ENCODE measurements at regions not wholly inside any gene's neighbourhood (a gene's known extent, or its start where the extent isn't known, plus 50 kb on each side); places are given as distances from the start of the nearest gene placed in this dataset.

DNA sequence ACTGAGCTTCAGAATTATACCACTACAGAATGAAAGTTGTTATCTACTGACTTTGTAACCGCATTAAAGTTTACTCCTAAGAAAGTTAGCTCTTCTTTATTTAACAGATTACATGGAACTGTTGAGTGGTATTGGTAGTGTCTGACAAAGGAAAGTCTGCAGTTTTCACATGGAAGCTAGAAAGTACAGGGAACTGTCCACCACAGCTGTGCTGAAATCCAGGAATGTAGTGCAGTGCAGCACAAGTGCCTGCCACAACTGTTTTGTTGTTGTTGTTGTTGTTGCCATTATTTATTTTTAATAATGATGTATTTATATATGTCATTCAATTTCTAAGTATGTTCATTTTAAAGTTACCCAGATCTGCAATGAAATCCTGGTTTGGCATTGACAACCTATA is 464.9 kb downstream of the TBC1D32 start:
- Histone ChIP-seq H3K9me3 (ENCODE audit: low read depth, low read length, poor library complexity, severe bottlenecking) (no peaks in the 10 kb centered on the region), H3K27me3 (replicated peaks; ENCODE audit: insufficient read depth, low read depth, low read length, poor library complexity) (no peaks in the 10 kb centered on the region), H3K4me3 (ENCODE audit: low read depth, low read length, poor library complexity, severe bottlenecking) (no peak overlapping the region), H3K27ac (ENCODE audit: low read depth, low read length, poor library complexity, severe bottlenecking) (no peak overlapping the region), H3K36me3 (ENCODE audit: insufficient read depth, low read length, poor library complexity, severe bottlenecking) (no peaks in the 10 kb centered on the region), H3K4me1 (ENCODE audit: insufficient read depth, low read length, poor library complexity, severe bottlenecking) (no peaks in the 10 kb centered on the region)
- no TSS peak for BruUV-seq (replicated peaks)
- intact Hi-C loops (cut with micrococcal nuclease; ENCODE audit: unreplicated experiment) = no loop called here
- ChIA-PET POLR2A (ENCODE audit: low non-redundant PET) (no interaction called here), CTCF (no interaction called here)
- TF ChIP-seq CTCF (conservative IDR thresholded peaks at IDR 0.05; ENCODE audit: low read depth, low read length) (no peak), EZH2 (IDR thresholded peaks at IDR 0.05; ENCODE audit: borderline replicate concordance, low read depth, low read length, poor library complexity, severe bottlenecking) (no peak)
- no peak for DNase-seq (ENCODE audit: low spot score)

GRCh38 chr6:120857422-120857821 is 476.9 kb downstream of the TBC1D32 start:
- ChIA-PET CTCF (no interaction called here), POLR2A (ENCODE audit: low non-redundant PET) (no interaction called here)
- no peaks in the 10 kb centered on the region for H3K27me3 ChIP-seq (replicated peaks; ENCODE audit: insufficient read depth, low read depth, low read length, poor library complexity)
- no peak for TF ChIP-seq EZH2 (IDR thresholded peaks at IDR 0.05; ENCODE audit: borderline replicate concordance, low read depth, low read length, poor library complexity, severe bottlenecking)
- no peak for TF ChIP-seq CTCF (conservative IDR thresholded peaks at IDR 0.05; ENCODE audit: low read depth, low read length)
- no peaks in the 10 kb centered on the region for H3K9me3 ChIP-seq (ENCODE audit: low read depth, low read length, poor library complexity, severe bottlenecking)
- H3K4me1 ChIP-seq (ENCODE audit: insufficient read depth, low read length, poor library complexity, severe bottlenecking) = no peaks in the 10 kb centered on the region
- BruUV-seq (replicated peaks) = no TSS peak
- H3K4me3 ChIP-seq (ENCODE audit: low read depth, low read length, poor library complexity, severe bottlenecking) = no peak overlapping the region
- H3K27ac ChIP-seq (ENCODE audit: low read depth, low read length, poor library complexity, severe bottlenecking) = no peak overlapping the region
- intact Hi-C loops (cut with micrococcal nuclease; ENCODE audit: unreplicated experiment) = no loop called here
- H3K36me3 ChIP-seq (ENCODE audit: insufficient read depth, low read length, poor library complexity, severe bottlenecking) = no peaks in the 10 kb centered on the region
- no peak for DNase-seq (ENCODE audit: low spot score)

DNA sequence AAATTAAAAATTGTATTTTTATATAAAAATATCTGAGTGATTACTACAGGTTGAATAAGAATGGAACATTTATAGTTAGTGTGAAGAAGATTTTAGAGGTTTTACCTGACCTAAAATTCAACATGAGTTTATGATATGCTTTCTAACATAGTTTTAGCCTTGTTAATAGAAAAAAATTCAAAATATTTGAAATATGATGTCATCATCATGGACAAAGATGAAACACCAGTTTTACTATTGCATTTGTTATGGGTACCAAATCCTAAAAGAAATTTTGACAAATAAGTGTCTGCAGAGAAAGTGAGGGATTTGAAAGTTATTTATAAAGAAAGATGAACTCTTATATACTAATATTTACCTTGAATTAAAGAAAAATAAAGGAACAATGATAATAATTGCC is 479.7 kb downstream of the TBC1D32 start:
- POLR2A ChIA-PET (ENCODE audit: low non-redundant PET) = no interaction called here
- BruUV-seq (replicated peaks) = no TSS peak

More for the DNA sequence above, 479.7 kb downstream of the TBC1D32 start:
- intact Hi-C loops (cut with micrococcal nuclease; ENCODE audit: unreplicated experiment) = no loop called here
- Histone ChIP-seq H3K9me3 (ENCODE audit: low read depth, low read length, poor library complexity, severe bottlenecking) (no peaks in the 10 kb centered on the region), H3K4me1 (ENCODE audit: insufficient read depth, low read length, poor library complexity, severe bottlenecking) (no peaks in the 10 kb centered on the region), H3K36me3 (ENCODE audit: insufficient read depth, low read length, poor library complexity, severe bottlenecking) (no peaks in the 10 kb centered on the region), H3K4me3 (ENCODE audit: low read depth, low read length, poor library complexity, severe bottlenecking) (no peak overlapping the region), H3K27me3 (replicated peaks; ENCODE audit: insufficient read depth, low read depth, low read length, poor library complexity) (no peaks in the 10 kb centered on the region), H3K27ac (ENCODE audit: low read depth, low read length, poor library complexity, severe bottlenecking) (no peak overlapping the region)
- CTCF ChIA-PET = interaction anchor here (0.5 kb wide), 1 partner anchor 799 kb away, joined by 4 read pairs; no protein-coding TSS in a partner anchor
- TF ChIP-seq CTCF (conservative IDR thresholded peaks at IDR 0.05; ENCODE audit: low read depth, low read length) = no peak
- no peak for TF ChIP-seq EZH2 (IDR thresholded peaks at IDR 0.05; ENCODE audit: borderline replicate concordance, low read depth, low read length, poor library complexity, severe bottlenecking)
- DNase-seq (ENCODE audit: low spot score) = no peak
